Keratinocyte (primary cell): ENCODE measurements at regions not wholly inside any gene's neighbourhood (a gene's known extent, or its start where the extent isn't known, plus 50 kb on each side); places are given as distances from the start of the nearest gene placed in this dataset.

Source experiments
- DNase-seq: peaks from one replicate; pipeline ENCODE4 v3.0.0-alpha.2; 2011; ENCODE audit warnings: low read depth, missing footprints, low spot score
- FAIRE-seq: peaks from 2 replicates; lab custom pipeline; 2011; peaks lifted over from hg19 to GRCh38; lab: Jason Lieb, UNC
- H2AFZ ChIP-seq: 2 replicates; pipeline ENCODE4 v1.6.0; 2012; ENCODE audit warnings: low read length, control low read depth, inconsistent platforms; ENCODE audit not compliant: control insufficient read depth
- H3K27ac ChIP-seq: 2 replicates; pipeline ENCODE4 v1.5.1; 2011; ENCODE audit warnings: low read length; ENCODE audit not compliant: control insufficient read depth, insufficient read depth
- H3K27me3 ChIP-seq: 3 replicates; pipeline ENCODE4 v1.6.0; 2011; ENCODE audit warnings: low read length; ENCODE audit not compliant: control insufficient read depth, insufficient read depth; ENCODE audit errors: extremely low read depth
- H3K36me3 ChIP-seq, 2 experiments: 2 replicates in 1 of 2; 3 replicates in 1 of 2; pipeline ENCODE4 v1.5.1; 2011; ENCODE audit warnings: low read length in 2 of 2, mild to moderate bottlenecking in 1 of 2; ENCODE audit not compliant: control insufficient read depth in 2 of 2, insufficient read depth in 2 of 2; ENCODE audit errors: extremely low read depth in 1 of 2
- H3K4me1 ChIP-seq: 3 replicates; pipeline ENCODE4 v1.5.1; 2011; ENCODE audit warnings: low read length; ENCODE audit not compliant: control insufficient read depth, insufficient read depth; ENCODE audit errors: extremely low read depth
- H3K4me2 ChIP-seq: 3 replicates; pipeline ENCODE4 v1.6.0; 2011; ENCODE audit warnings: low read depth, low read length; ENCODE audit not compliant: control insufficient read depth, insufficient read depth; ENCODE audit errors: extremely low read depth
- H3K4me3 ChIP-seq, 3 experiments: fragments of 200-600 bp in 1 of 3; sonication (generic) in 1 of 3; 2 replicates in 2 of 3; 3 replicates in 1 of 3; pipeline ENCODE4 v1.5.1; 2011 to 2016; ENCODE audit warnings: low read length in 3 of 3, mild to moderate bottlenecking in 3 of 3, control low read depth in 2 of 3, inconsistent platforms in 1 of 3, low read depth in 1 of 3, mixed read lengths in 1 of 3, mixed run types in 1 of 3, moderate library complexity in 1 of 3; ENCODE audit not compliant: control insufficient read depth in 2 of 3, insufficient read depth in 2 of 3; ENCODE audit errors: extremely low read depth in 1 of 3
- H3K79me2 ChIP-seq: 2 replicates; pipeline ENCODE4 v1.6.0; 2012; ENCODE audit warnings: low read length; ENCODE audit not compliant: control insufficient read depth, insufficient read depth
- H3K9ac ChIP-seq: 3 replicates; pipeline ENCODE4 v1.6.0; 2011; ENCODE audit warnings: low read length; ENCODE audit not compliant: control insufficient read depth, insufficient read depth; ENCODE audit errors: extremely low read depth
- H3K9me1 ChIP-seq: 3 replicates; pipeline ENCODE4 v1.6.0; 2011; ENCODE audit warnings: low read length; ENCODE audit not compliant: control insufficient read depth, insufficient read depth; ENCODE audit errors: extremely low read depth
- H3K9me3 ChIP-seq: 2 replicates; pipeline ENCODE4 v1.5.1; 2012; ENCODE audit warnings: low read depth, low read length; ENCODE audit not compliant: control insufficient read depth
- H4K20me1 ChIP-seq: 3 replicates; pipeline ENCODE4 v1.6.0; 2011; ENCODE audit warnings: low read length; ENCODE audit not compliant: control insufficient read depth, insufficient read depth; ENCODE audit errors: extremely low read depth
- CTCF ChIP-seq, 3 experiments: IDR thresholded peaks in 1 of 3; conservative IDR thresholded peaks in 1 of 3; optimal IDR thresholded peaks in 1 of 3; 2 replicates in 2 of 3; 3 replicates in 1 of 3; pipeline versions ENCODE3 to v1.5.1; 2011; ENCODE audit warnings: low read length in 3 of 3, mild to moderate bottlenecking in 3 of 3, moderate library complexity in 2 of 3, control low read depth in 1 of 3, inconsistent platforms in 1 of 3; ENCODE audit not compliant: insufficient read depth in 2 of 3; ENCODE audit errors: extremely low read depth in 1 of 3
- EZH2 ChIP-seq: IDR thresholded peaks from one replicate; pipeline ENCODE4 v1.6.1; 2012; ENCODE audit warnings: inconsistent platforms, mild to moderate bottlenecking, low read length, moderate library complexity
- dilution Hi-C: fragments of 300-500 bp; cut with MboI; formaldehyde crosslinking; loops from one replicate; pipeline ENCODE4 v1.7.0; 2020; ENCODE audit warnings: low sequenced_read_pairs; ENCODE audit not compliant: extremely low pct_ligation_motif_present

- Histone ChIP-seq H3K27ac (no peak overlapping the region), H3K9me3 (no peaks in the 10 kb centered on the region), H3K9me1 (no peaks in the 10 kb centered on the region), H4K20me1 (no peaks in the 10 kb centered on the region), H3K79me2 (no peaks in the 10 kb centered on the region), H3K4me2 (no peak overlapping the region), H3K27me3 (no peaks in the 10 kb centered on the region), H2AFZ (no peak overlapping the region), H3K4me3 (no peak overlapping the region), H3K4me1 (no peaks in the 10 kb centered on the region), H3K36me3 (no peaks in the 10 kb centered on the region), H3K9ac (no peak overlapping the region)
- no peak for FAIRE-seq
- TF ChIP-seq CTCF (optimal IDR thresholded peaks at IDR 0.05 in 1 of 3, IDR thresholded peaks at IDR 0.05 in 1 of 3, conservative IDR thresholded peaks at IDR 0.05 in 1 of 3; ENCODE audit: extremely low read depth in 1 of 3, insufficient read depth in 2 of 3, low read length in 3 of 3) (no peak), EZH2 (no peak)
- DNase-seq = no peak
- dilution Hi-C loops = no loop called here
Observed at GRCh38 chr5:97627272-97627671, 444.2 kb upstream of the RIOK2 start.

- H3K27me3 ChIP-seq = no peaks in the 10 kb centered on the region
- dilution Hi-C loops = no loop called here
- no peak overlapping the region for H3K4me2 ChIP-seq
- H3K36me3 ChIP-seq = no peaks in the 10 kb centered on the region
- no peak overlapping the region for H3K4me3 ChIP-seq
- no peaks in the 10 kb centered on the region for H3K9me3 ChIP-seq
- H3K9me1 ChIP-seq = no peaks in the 10 kb centered on the region
- H4K20me1 ChIP-seq = no peaks in the 10 kb centered on the region
- FAIRE-seq (no peak), DNase-seq (no peak)
- no peak for TF ChIP-seq EZH2
- no peak for TF ChIP-seq CTCF (optimal IDR thresholded peaks at IDR 0.05 in 1 of 3, IDR thresholded peaks at IDR 0.05 in 1 of 3, conservative IDR thresholded peaks at IDR 0.05 in 1 of 3; ENCODE audit: extremely low read depth in 1 of 3, insufficient read depth in 2 of 3, low read length in 3 of 3)
- H3K79me2 ChIP-seq = no peaks in the 10 kb centered on the region
- H3K27ac ChIP-seq = no peak overlapping the region
- H3K9ac ChIP-seq = no peak overlapping the region
- H3K4me1 ChIP-seq = no peaks in the 10 kb centered on the region
- H2AFZ ChIP-seq = no peak overlapping the region
Observed at GRCh38 chr5:97628031-97628430, 445.0 kb upstream of the RIOK2 start.
